ENCODE measurements at regions not wholly inside any gene's neighbourhood (a gene's known extent, or its start where the extent isn't known, plus 50 kb on each side); places are given as distances from the start of the nearest gene placed in this dataset.

DNA sequence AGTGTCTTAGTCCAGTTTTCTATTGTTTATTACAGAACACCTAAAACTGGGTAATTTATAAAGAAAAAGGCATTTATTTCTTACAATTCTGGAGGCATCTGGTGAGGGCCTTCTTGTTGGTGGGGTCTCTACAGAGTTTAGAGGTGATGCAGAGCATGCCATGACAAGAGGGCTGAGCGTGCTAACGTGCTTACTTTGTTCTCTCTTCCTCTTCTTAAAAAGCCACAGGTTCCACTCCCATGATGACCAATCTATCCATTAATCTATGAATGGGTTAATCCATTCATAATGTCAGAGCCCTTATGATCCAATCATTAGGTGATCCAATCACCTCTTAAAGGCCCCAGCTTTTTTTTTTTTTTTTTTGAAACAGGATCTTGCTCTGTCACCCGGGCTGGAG, 291.5 kb upstream of the GALNTL6 start:
- H3K36me3 ChIP-seq (ENCODE audit: control insufficient read depth in 4 of 4, insufficient read depth in 4 of 4, low read length in 4 of 4) = no peaks in the 10 kb centered on the region
- no peaks in the 10 kb centered on the region for H3K27me3 ChIP-seq (ENCODE audit: control insufficient read depth in 3 of 3, insufficient read depth in 3 of 3, low read length in 2 of 3)
- ATAC-seq (ENCODE audit: insufficient read depth, low FRiP score) = no peak
- 53 to 59% methylated on average over 3 of the region's 3 CpGs for WGBS, 2 donors
- H3K27ac ChIP-seq (ENCODE audit: low read depth in 1 of 2, low read length in 1 of 2) = no peak overlapping the region
- TF ChIP-seq, protein P1, sequence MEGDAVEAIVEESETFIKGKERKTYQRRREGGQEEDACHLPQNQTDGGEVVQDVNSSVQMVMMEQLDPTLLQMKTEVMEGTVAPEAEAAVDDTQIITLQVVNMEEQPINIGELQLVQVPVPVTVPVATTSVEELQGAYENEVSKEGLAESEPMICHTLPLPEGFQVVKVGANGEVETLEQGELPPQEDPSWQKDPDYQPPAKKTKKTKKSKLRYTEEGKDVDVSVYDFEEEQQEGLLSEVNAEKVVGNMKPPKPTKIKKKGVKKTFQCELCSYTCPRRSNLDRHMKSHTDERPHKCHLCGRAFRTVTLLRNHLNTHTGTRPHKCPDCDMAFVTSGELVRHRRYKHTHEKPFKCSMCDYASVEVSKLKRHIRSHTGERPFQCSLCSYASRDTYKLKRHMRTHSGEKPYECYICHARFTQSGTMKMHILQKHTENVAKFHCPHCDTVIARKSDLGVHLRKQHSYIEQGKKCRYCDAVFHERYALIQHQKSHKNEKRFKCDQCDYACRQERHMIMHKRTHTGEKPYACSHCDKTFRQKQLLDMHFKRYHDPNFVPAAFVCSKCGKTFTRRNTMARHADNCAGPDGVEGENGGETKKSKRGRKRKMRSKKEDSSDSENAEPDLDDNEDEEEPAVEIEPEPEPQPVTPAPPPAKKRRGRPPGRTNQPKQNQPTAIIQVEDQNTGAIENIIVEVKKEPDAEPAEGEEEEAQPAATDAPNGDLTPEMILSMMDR (IDR thresholded peaks at IDR 0.05; ENCODE audit: control extremely low read depth, extremely low read depth) = no peak
- no peaks in the 10 kb centered on the region for H3K9me3 ChIP-seq (ENCODE audit: control insufficient read depth in 4 of 4, insufficient read depth in 3 of 4, low read length in 3 of 4)
- no peak overlapping the region for H3K4me3 ChIP-seq
- H3K4me1 ChIP-seq (ENCODE audit: control insufficient read depth in 5 of 5, insufficient read depth in 5 of 5, low read length in 5 of 5) = no peaks in the 10 kb centered on the region
- DNase-seq = no peak
- H3K9ac ChIP-seq (ENCODE audit: insufficient read depth in 1 of 2, low read length in 2 of 2) = no peak overlapping the region

DNA sequence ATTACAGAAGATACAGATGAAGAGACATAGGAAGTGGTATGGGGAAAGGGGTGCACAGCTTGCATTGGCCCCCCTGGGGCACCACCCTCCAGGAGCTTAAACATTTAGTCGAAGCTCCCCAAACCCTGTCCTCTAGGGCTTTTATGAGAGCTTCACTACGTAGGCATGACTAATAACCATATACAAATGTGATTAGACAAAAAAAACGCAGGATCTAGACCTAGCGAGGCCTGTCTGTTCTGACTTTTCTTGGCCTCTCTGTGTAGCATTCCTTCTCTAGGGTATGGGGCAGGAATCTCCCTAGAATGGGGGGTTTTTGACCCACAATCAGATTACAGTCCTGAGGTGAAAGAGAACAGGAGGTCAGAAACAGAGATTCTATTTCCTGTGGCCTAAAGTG, 293.7 kb upstream of the GALNTL6 start:
- Histone ChIP-seq H3K4me3 (no peak overlapping the region), H3K27me3 (ENCODE audit: control insufficient read depth in 3 of 3, insufficient read depth in 3 of 3, low read length in 2 of 3) (no peaks in the 10 kb centered on the region), H3K36me3 (ENCODE audit: control insufficient read depth in 4 of 4, insufficient read depth in 4 of 4, low read length in 4 of 4) (no peaks in the 10 kb centered on the region), H3K27ac (ENCODE audit: low read depth in 1 of 2, low read length in 1 of 2) (no peak overlapping the region), H3K9ac (ENCODE audit: insufficient read depth in 1 of 2, low read length in 2 of 2) (no peak overlapping the region), H3K9me3 (ENCODE audit: control insufficient read depth in 4 of 4, insufficient read depth in 3 of 4, low read length in 3 of 4) (no peaks in the 10 kb centered on the region), H3K4me1 (ENCODE audit: control insufficient read depth in 5 of 5, insufficient read depth in 5 of 5, low read length in 5 of 5) (no peaks in the 10 kb centered on the region)
- 85 to 94% methylated on average over 4 of the region's 4 CpGs for WGBS, 2 donors
- TF ChIP-seq, protein P1 (IDR thresholded peaks at IDR 0.05; ENCODE audit: control extremely low read depth, extremely low read depth) = no peak
- no peak for ATAC-seq (ENCODE audit: insufficient read depth, low FRiP score)
- no peak for DNase-seq

DNA sequence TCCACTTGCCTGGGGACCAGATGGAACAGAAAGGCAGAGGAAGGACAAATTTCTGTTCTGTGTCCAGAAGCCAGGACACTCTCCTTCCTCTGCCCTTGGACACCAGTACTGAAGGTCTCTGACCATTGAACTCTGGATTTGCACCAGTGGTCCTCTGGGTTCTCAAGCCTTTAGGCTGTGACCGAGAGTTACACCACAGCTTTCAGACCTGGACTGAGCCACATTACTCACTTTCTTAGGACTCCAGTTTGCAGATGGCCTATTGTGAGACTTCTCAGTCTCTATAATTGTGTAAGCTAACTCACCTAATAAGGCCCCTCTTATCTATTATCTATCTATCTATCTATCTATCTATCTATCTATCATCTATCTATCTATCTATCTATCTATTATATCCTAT, 295.3 kb upstream of the GALNTL6 start:
- no peak overlapping the region for H3K4me3 ChIP-seq
- H3K27me3 ChIP-seq (ENCODE audit: control insufficient read depth in 3 of 3, insufficient read depth in 3 of 3, low read length in 2 of 3) = no peaks in the 10 kb centered on the region
- no peak for DNase-seq
- H3K9me3 ChIP-seq (ENCODE audit: control insufficient read depth in 4 of 4, insufficient read depth in 3 of 4, low read length in 3 of 4) = no peaks in the 10 kb centered on the region
- 84 to 91% methylated on average over 1 of the region's 1 CpG for WGBS, 2 donors
- H3K9ac ChIP-seq (ENCODE audit: insufficient read depth in 1 of 2, low read length in 2 of 2) = no peak overlapping the region
- no peak for ATAC-seq (ENCODE audit: insufficient read depth, low FRiP score)
- no peak overlapping the region for H3K27ac ChIP-seq (ENCODE audit: low read depth in 1 of 2, low read length in 1 of 2)
- H3K4me1 ChIP-seq (ENCODE audit: control insufficient read depth in 5 of 5, insufficient read depth in 5 of 5, low read length in 5 of 5) = no peaks in the 10 kb centered on the region
- H3K36me3 ChIP-seq (ENCODE audit: control insufficient read depth in 4 of 4, insufficient read depth in 4 of 4, low read length in 4 of 4) = no peaks in the 10 kb centered on the region
- TF ChIP-seq, protein P1 (IDR thresholded peaks at IDR 0.05; ENCODE audit: control extremely low read depth, extremely low read depth) = no peak

DNA sequence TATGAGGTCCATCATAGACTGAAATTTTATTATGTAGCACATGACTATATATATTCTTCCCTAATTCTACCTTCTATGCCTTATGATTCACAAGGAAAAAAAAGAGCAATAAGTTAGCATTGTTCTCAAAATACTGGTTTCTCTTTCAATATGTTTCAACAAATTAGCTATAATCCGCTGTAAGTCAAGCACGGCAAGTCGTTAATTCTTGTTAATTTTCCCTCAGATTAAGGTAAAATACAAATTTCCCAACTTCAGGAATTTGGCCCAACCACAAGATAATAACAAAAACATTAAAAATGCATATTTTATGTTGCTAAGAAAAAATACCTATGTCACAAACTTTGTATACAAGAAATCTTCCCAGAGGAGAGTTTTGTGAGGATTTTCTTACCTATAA, 296.5 kb upstream of the GALNTL6 start:
- Histone ChIP-seq H3K9me3 (ENCODE audit: control insufficient read depth in 4 of 4, insufficient read depth in 3 of 4, low read length in 3 of 4) (peaks cover 0 to 5% (median 0%) of the 10 kb centered on the region in 4 donors), H3K27me3 (ENCODE audit: control insufficient read depth in 3 of 3, insufficient read depth in 3 of 3, low read length in 2 of 3) (no peaks in the 10 kb centered on the region), H3K36me3 (ENCODE audit: control insufficient read depth in 4 of 4, insufficient read depth in 4 of 4, low read length in 4 of 4) (no peaks in the 10 kb centered on the region), H3K27ac (ENCODE audit: low read depth in 1 of 2, low read length in 1 of 2) (no peak overlapping the region), H3K4me1 (ENCODE audit: control insufficient read depth in 5 of 5, insufficient read depth in 5 of 5, low read length in 5 of 5) (no peaks in the 10 kb centered on the region), H3K9ac (ENCODE audit: insufficient read depth in 1 of 2, low read length in 2 of 2) (no peak overlapping the region), H3K4me3 (no peak overlapping the region)
- TF ChIP-seq, protein P1 (IDR thresholded peaks at IDR 0.05; ENCODE audit: control extremely low read depth, extremely low read depth) = no peak
- no peak for ATAC-seq (ENCODE audit: insufficient read depth, low FRiP score)
- WGBS, 2 donors = 61 to 83% methylated on average over 3 of the region's 3 CpGs
- no peak for DNase-seq
